Nephron (organoid): ENCODE measurements at regions not wholly inside any gene's neighbourhood (a gene's known extent, or its start where the extent isn't known, plus 50 kb on each side); places are given as distances from the start of the nearest gene placed in this dataset.

Experiments used
- H3K27ac Mint-ChIP-seq, 3 experiments: 2 replicates each; pipeline ENCODE4 v1.8.0; 2020; ENCODE audit warnings: mixed read lengths in 3 of 3, mild to moderate bottlenecking in 2 of 3, moderate library complexity in 1 of 3
- H3K27me3 Mint-ChIP-seq: 2 replicates; pipeline ENCODE4 v1.8.0; 2021; ENCODE audit warnings: low read depth, mild to moderate bottlenecking, moderate library complexity, mixed read lengths
- H3K36me3 Mint-ChIP-seq: 2 replicates; pipeline ENCODE4 v1.8.0; 2020; ENCODE audit warnings: low read depth, mixed read lengths
- H3K4me1 Mint-ChIP-seq: 2 replicates; pipeline ENCODE4 v1.8.0; 2020; ENCODE audit warnings: mixed read lengths
- H3K4me3 Mint-ChIP-seq, 3 experiments: 2 replicates each; pipeline ENCODE4 v1.8.0; 2020; ENCODE audit warnings: mild to moderate bottlenecking in 3 of 3, mixed read lengths in 3 of 3, moderate library complexity in 2 of 3
- H3K9me3 Mint-ChIP-seq: 2 replicates; pipeline ENCODE4 v1.8.0; 2020; ENCODE audit warnings: mixed read lengths
- TF ChIP-seq, protein P1 (sequence below), 3 experiments: fragments of 200-600 bp; sonication (generic); IDR thresholded peaks; one replicate each; pipeline ENCODE4 v1.5.0; 2021; ENCODE audit warnings: antibody characterized with exemption in 3 of 3; ENCODE audit not compliant: unreplicated experiment in 3 of 3

DNA sequence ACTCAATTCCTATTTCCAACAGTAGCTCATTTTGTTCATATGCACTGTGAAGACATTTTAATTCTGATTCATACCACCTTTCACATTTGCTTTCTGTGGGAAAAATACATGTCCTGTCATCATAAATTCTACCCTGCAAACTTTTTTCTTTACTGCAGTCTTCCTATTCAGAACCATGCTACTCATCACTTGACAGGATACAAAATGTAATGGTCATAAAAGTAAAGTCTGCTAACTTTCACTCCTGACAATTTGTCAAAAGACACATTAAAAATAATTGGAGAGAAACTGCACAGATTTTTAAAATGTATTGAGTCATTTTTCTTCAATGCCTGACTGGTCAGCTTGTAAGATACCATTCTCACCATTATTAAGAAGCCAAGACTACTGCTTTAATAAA is 1817.1 kb downstream of the BRINP3 start:
- TF ChIP-seq, protein P1, sequence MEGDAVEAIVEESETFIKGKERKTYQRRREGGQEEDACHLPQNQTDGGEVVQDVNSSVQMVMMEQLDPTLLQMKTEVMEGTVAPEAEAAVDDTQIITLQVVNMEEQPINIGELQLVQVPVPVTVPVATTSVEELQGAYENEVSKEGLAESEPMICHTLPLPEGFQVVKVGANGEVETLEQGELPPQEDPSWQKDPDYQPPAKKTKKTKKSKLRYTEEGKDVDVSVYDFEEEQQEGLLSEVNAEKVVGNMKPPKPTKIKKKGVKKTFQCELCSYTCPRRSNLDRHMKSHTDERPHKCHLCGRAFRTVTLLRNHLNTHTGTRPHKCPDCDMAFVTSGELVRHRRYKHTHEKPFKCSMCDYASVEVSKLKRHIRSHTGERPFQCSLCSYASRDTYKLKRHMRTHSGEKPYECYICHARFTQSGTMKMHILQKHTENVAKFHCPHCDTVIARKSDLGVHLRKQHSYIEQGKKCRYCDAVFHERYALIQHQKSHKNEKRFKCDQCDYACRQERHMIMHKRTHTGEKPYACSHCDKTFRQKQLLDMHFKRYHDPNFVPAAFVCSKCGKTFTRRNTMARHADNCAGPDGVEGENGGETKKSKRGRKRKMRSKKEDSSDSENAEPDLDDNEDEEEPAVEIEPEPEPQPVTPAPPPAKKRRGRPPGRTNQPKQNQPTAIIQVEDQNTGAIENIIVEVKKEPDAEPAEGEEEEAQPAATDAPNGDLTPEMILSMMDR (IDR thresholded peaks at IDR 0.05; ENCODE audit: unreplicated experiment in 3 of 3): no peak
- H3K4me3 Mint-ChIP-seq: no peak overlapping the region
- no peaks in the 10 kb centered on the region for H3K9me3 Mint-ChIP-seq
- no peaks in the 10 kb centered on the region for H3K27me3 Mint-ChIP-seq
- H3K36me3 Mint-ChIP-seq: no peaks in the 10 kb centered on the region
- H3K27ac Mint-ChIP-seq: no peak overlapping the region
- H3K4me1 Mint-ChIP-seq: no peaks in the 10 kb centered on the region

DNA sequence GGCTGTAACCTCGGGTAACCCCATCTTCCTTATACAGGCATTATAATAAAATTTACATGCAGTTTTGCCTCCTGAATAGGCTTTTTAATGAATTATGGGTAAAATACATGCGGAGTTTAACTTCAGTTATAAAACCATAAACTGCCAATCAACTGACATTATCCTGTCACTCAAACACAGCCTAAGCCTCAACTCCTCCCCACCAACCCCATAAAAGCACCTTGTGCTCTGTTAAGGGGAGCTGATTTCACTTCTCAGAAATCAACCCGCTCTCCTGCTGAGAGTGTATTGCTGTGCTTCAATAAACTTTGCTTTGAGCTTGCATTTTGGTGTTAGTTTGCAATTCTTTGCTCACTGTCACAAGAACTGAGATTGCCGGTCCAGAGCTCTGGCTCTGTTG is 1812.2 kb downstream of the BRINP3 start:
- H3K36me3 Mint-ChIP-seq: no peaks in the 10 kb centered on the region

DNA sequence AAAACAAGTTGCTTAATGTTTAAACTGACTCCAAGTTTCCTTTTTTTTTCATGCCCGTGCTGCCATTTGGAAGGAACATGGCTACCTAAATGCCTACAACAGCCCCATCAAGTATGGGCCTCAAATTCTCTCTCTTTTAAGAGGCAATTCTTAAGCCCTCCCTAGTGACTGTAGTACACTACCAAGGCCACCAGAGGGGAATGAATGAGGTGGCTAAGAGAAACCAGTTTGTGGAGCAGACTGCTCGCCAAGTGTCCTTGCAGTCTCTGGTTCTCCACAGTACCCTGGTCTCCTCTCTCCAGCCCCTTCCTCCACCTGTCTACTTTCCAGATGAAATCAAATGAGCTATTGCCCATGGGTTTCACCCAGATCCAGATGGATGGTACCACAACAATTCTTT is 1809.6 kb downstream of the BRINP3 start:
- Mint-ChIP-seq H3K36me3 (no peaks in the 10 kb centered on the region), H3K27ac (no peak overlapping the region), H3K9me3 (no peaks in the 10 kb centered on the region), H3K27me3 (no peaks in the 10 kb centered on the region), H3K4me3 (no peak overlapping the region), H3K4me1 (no peaks in the 10 kb centered on the region)
- TF ChIP-seq, protein P1 (IDR thresholded peaks at IDR 0.05; ENCODE audit: unreplicated experiment in 3 of 3): no peak

More for the DNA sequence above, 1812.2 kb downstream of the BRINP3 start:
- no peak overlapping the region for H3K4me3 Mint-ChIP-seq
- no peaks in the 10 kb centered on the region for H3K9me3 Mint-ChIP-seq
- no peaks in the 10 kb centered on the region for H3K27me3 Mint-ChIP-seq
- TF ChIP-seq, protein P1 (IDR thresholded peaks at IDR 0.05; ENCODE audit: unreplicated experiment in 3 of 3): no peak
- H3K4me1 Mint-ChIP-seq: no peaks in the 10 kb centered on the region
- no peak overlapping the region for H3K27ac Mint-ChIP-seq

DNA sequence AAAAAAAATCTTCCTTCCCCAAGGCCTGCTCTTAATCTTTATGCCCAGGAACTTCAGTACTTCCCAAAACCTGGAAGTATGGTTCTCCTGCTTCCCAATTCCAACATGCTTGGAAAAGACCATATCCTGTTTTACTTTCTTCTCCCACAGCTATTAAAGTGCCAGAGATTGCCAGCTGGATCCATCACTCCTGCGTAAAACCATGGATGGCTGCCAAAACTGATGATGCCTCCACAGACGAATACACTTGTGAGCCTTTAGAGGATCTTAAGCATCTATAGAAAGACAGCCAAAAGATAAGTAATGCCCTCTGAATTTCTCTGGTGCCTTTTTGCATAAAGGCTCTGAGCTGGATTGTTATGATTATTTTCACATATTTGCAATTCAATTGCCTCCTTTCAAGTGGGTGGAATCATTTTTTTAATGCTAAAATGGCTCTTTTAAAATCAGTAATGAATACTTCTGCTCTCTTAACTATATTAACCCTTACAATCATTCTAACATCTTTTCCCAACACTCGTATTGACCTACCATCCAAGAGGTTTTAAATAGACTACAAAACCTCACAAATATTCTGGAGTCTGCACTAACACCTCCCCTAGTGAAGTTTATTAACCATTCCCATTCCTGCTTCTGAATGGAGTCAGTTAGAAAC is 1807.8 kb downstream of the BRINP3 start:
- no peaks in the 10 kb centered on the region for H3K4me1 Mint-ChIP-seq
- H3K9me3 Mint-ChIP-seq: no peaks in the 10 kb centered on the region
- H3K27ac Mint-ChIP-seq: no peak overlapping the region
- TF ChIP-seq, protein P1 (IDR thresholded peaks at IDR 0.05; ENCODE audit: unreplicated experiment in 3 of 3): no peak
- no peak overlapping the region for H3K4me3 Mint-ChIP-seq
- no peaks in the 10 kb centered on the region for H3K36me3 Mint-ChIP-seq
- no peaks in the 10 kb centered on the region for H3K27me3 Mint-ChIP-seq

DNA sequence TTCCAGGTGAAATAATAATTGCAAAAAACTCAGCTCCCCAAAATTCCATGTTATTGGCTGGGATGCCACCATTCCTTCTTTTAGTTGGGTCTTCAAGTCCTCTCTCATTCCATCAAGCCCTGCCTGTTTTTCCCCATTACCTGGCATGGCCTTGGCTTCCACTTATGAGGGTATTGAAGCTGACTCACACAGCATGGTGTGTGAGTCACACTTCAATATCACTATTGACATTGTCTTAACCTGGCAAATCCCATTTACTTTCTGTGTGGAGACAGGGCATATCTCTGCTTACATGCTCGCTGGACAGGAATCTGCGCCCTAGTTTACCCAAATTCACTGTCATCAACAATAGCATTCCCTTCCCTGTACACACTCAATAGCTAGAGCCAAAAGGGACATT is 1806.8 kb downstream of the BRINP3 start:
- TF ChIP-seq, protein P1 (IDR thresholded peaks at IDR 0.05; ENCODE audit: unreplicated experiment in 3 of 3): no peak
- no peaks in the 10 kb centered on the region for H3K9me3 Mint-ChIP-seq
- no peak overlapping the region for H3K4me3 Mint-ChIP-seq

DNA sequence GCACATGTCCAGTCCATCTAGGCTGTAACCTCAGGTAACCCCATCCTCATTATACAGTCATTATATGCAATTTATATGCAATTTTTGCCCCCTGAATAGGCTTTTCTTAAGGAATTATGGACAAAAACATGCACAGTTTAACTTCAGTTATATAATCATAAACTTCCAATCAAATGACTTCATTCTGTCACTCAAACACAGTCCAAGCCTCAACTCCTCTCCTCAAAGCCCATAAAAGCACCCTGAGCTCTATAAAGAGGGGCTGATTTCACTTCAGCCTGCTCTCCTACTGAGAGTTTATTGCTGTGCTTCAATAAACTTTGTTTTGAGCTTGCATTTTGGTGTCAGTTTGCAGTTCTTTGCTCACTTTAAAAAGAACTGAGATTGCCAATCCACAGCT is 1805.5 kb downstream of the BRINP3 start:
- H3K9me3 Mint-ChIP-seq: no peaks in the 10 kb centered on the region
- H3K36me3 Mint-ChIP-seq: no peaks in the 10 kb centered on the region
- no peak overlapping the region for H3K4me3 Mint-ChIP-seq
- H3K4me1 Mint-ChIP-seq: no peaks in the 10 kb centered on the region
- H3K27ac Mint-ChIP-seq: no peak overlapping the region
- H3K27me3 Mint-ChIP-seq: no peaks in the 10 kb centered on the region
- TF ChIP-seq, protein P1 (IDR thresholded peaks at IDR 0.05; ENCODE audit: unreplicated experiment in 3 of 3): no peak

More for the DNA sequence above, 1806.8 kb downstream of the BRINP3 start:
- Mint-ChIP-seq H3K27ac (no peak overlapping the region), H3K4me1 (no peaks in the 10 kb centered on the region), H3K36me3 (no peaks in the 10 kb centered on the region), H3K27me3 (no peaks in the 10 kb centered on the region)
